HEK293 (cell line): ENCODE measurements at regions not wholly inside any gene's neighbourhood (a gene's known extent, or its start where the extent isn't known, plus 50 kb on each side); places are given as distances from the start of the nearest gene placed in this dataset.

Source experiments
- CTCF ChIP-seq: fragments of 450-650 bp; formaldehyde crosslinking; IDR thresholded peaks from 2 replicates; pipeline ENCODE4 v1.5.1; 2016; ENCODE audit warnings: missing biosample characterization, missing genetic modification characterization
- KLF9 ChIP-seq: fragments of 450-650 bp; formaldehyde crosslinking; IDR thresholded peaks from 2 replicates; pipeline ENCODE4 v1.5.1; 2016; ENCODE audit warnings: missing biosample characterization, missing genetic modification characterization, low read depth
- PBX3 ChIP-seq: sonication (generic); formaldehyde crosslinking; IDR thresholded peaks from 2 replicates; pipeline ENCODE4 v1.8.1; 2022; ENCODE audit warnings: mild to moderate bottlenecking, moderate library complexity, missing genetic modification reagents
- YY1 ChIP-seq: fragments of 450-650 bp; formaldehyde crosslinking; IDR thresholded peaks from 2 replicates; pipeline ENCODE4 v1.5.1; 2018; ENCODE audit warnings: missing biosample characterization, missing genetic modification characterization
- ZBTB1 ChIP-seq: fragments of 450-650 bp; formaldehyde crosslinking; IDR thresholded peaks from 2 replicates; pipeline ENCODE4 v1.5.1; 2016; ENCODE audit warnings: missing biosample characterization, missing genetic modification characterization
- ZNF133 ChIP-seq: fragments of 450-650 bp; formaldehyde crosslinking; IDR thresholded peaks from 2 replicates; pipeline ENCODE4 v1.5.1; 2016; ENCODE audit warnings: missing biosample characterization, missing genetic modification characterization
- ZNF155 ChIP-seq: fragments of 450-650 bp; formaldehyde crosslinking; IDR thresholded peaks from 2 replicates; pipeline ENCODE4 v1.5.1; 2016; ENCODE audit warnings: missing biosample characterization, missing genetic modification characterization
- ZNF184 ChIP-seq: fragments of 450-650 bp; IDR thresholded peaks from 2 replicates; pipeline ENCODE4 v1.5.1; 2018; ENCODE audit warnings: missing biosample characterization, mild to moderate bottlenecking, missing genetic modification characterization
- ZNF266 ChIP-seq: fragments of 450-650 bp; formaldehyde crosslinking; IDR thresholded peaks from 2 replicates; pipeline ENCODE4 v1.5.1; 2016; ENCODE audit warnings: missing biosample characterization, missing genetic modification characterization, low read depth
- ZNF488 ChIP-seq: fragments of 450-650 bp; formaldehyde crosslinking; IDR thresholded peaks from 2 replicates; pipeline ENCODE4 v1.5.1; 2016; ENCODE audit warnings: missing biosample characterization, missing genetic modification characterization
- ZNF513 ChIP-seq: fragments of 450-650 bp; IDR thresholded peaks from 2 replicates; pipeline ENCODE4 v1.5.1; 2018; ENCODE audit warnings: missing biosample characterization, missing genetic modification characterization
- ZNF660 ChIP-seq: fragments of 450-650 bp; IDR thresholded peaks from 2 replicates; pipeline ENCODE4 v1.5.1; 2018; ENCODE audit warnings: missing biosample characterization, mild to moderate bottlenecking, missing genetic modification characterization
- ZNF777 ChIP-seq: fragments of 450-650 bp; formaldehyde crosslinking; IDR thresholded peaks from 2 replicates; pipeline ENCODE4 v1.5.1; 2017; ENCODE audit warnings: missing biosample characterization, missing genetic modification characterization, borderline replicate concordance
- ZNF843 ChIP-seq: fragments of 450-650 bp; formaldehyde crosslinking; IDR thresholded peaks from 2 replicates; pipeline ENCODE4 v1.5.1; 2016; ENCODE audit warnings: missing biosample characterization, missing genetic modification characterization

- no peak for TF ChIP-seq ZNF184 (tag by site-specific recombination)
- TF ChIP-seq ZNF266 (tag by site-specific recombination): no peak
- no peak for TF ChIP-seq ZNF660 (tag by site-specific recombination)
- TF ChIP-seq ZNF155: no peak
- no peak for TF ChIP-seq ZNF843
- TF ChIP-seq CTCF (tag by site-specific recombination): no peak
- no peak for TF ChIP-seq KLF9
- TF ChIP-seq PBX3: no peak
- no peak for TF ChIP-seq ZNF777 (tag by site-specific recombination)
- TF ChIP-seq ZNF513 (tag by site-specific recombination): peak; percentile 85; the same call in 1 of the 2 replicates
- TF ChIP-seq ZNF133 (tag by site-specific recombination): no peak
- TF ChIP-seq YY1: no peak
- no peak for TF ChIP-seq ZBTB1 (tag by site-specific recombination)
- TF ChIP-seq ZNF488 (tag by site-specific recombination): no peak
Measured at GRCh38 chr12:125677829-125678228, 612.6 kb downstream of the AACS start.
